ENCODE measurements at regions not wholly inside any gene's neighbourhood (a gene's known extent, or its start where the extent isn't known, plus 50 kb on each side); places are given as distances from the start of the nearest gene placed in this dataset.

- DNase-seq (no peak), ATAC-seq (no peak)
- intact Hi-C loops (cut with DNase I), result loop anchor here in 1 of 2 donors (10.0 kb wide), 1 partner anchor 190 kb away; no protein-coding TSS in a partner anchor
These were observed 128.3 kb upstream of the RAD23B start for GRCh38 chr9:107154766-107155165.

- intact Hi-C loops (cut with DNase I), result loop anchor here in 1 of 2 donors (10.0 kb wide), 1 partner anchor 189 kb away; no protein-coding TSS in a partner anchor
- no peak for DNase-seq
- no peak for ATAC-seq
These were observed 127.7 kb upstream of the RAD23B start for GRCh38 chr9:107155244-107155817.

GRCh38 chr9:107158321-107158720 is 124.8 kb upstream of the RAD23B start:
- DNase-seq (no peak), ATAC-seq (peak in 1 of 2 donors; percentile 56)
- intact Hi-C loops (cut with DNase I), result loop anchor here in 1 of 2 donors (10.0 kb wide), 1 partner anchor 186 kb away; no protein-coding TSS in a partner anchor

GRCh38 chr9:107161338-107161737 is 121.7 kb upstream of the RAD23B start:
- ATAC-seq, result no peak
- intact Hi-C loops (cut with DNase I), result no loop called here

GRCh38 chr9:107163370-107163769 is 119.7 kb upstream of the RAD23B start:
- DNase-seq (no peak), ATAC-seq (no peak)
- intact Hi-C loops (cut with DNase I), result no loop called here

More at GRCh38 chr9:107161338-107161737, 121.7 kb upstream of the RAD23B start:
- DNase-seq, result no peak

- intact Hi-C loops (cut with DNase I), result no loop called here
- DNase-seq, result no peak
- no peak for ATAC-seq
These were observed 113.3 kb upstream of the RAD23B start for GRCh38 chr9:107169796-107170195.

GRCh38 chr9:107170801-107171200 is 112.3 kb upstream of the RAD23B start:
- DNase-seq (no peak), ATAC-seq (no peak)
- intact Hi-C loops (cut with DNase I), result no loop called here

- DNase-seq, result peak; percentile 75
- intact Hi-C loops (cut with DNase I), result loop anchor here in 1 of 2 donors (2.0 kb wide), 1 partner anchor 1272 kb away; no protein-coding TSS in a partner anchor
- ATAC-seq, result peak; percentile 69 to 80
These were observed 110.7 kb upstream of the RAD23B start for GRCh38 chr9:107172160-107172978.

- ATAC-seq (no peak), DNase-seq (no peak)
- intact Hi-C loops (cut with DNase I), result loop anchor here in 1 of 2 donors (2.0 kb wide), 1 partner anchor 1272 kb away; no protein-coding TSS in a partner anchor
These were observed 110.1 kb upstream of the RAD23B start for GRCh38 chr9:107172979-107173347.

- intact Hi-C loops (cut with DNase I), result loop anchor here in 1 of 2 donors (2.0 kb wide), 1 partner anchor 1273 kb away; no protein-coding TSS in a partner anchor
- ATAC-seq (no peak), DNase-seq (no peak)
These were observed 109.5 kb upstream of the RAD23B start for GRCh38 chr9:107173422-107174180.

- DNase-seq (no peak), ATAC-seq (no peak)
- intact Hi-C loops (cut with DNase I), result no loop called here
These were observed 108.6 kb upstream of the RAD23B start for GRCh38 chr9:107174441-107174840.

GRCh38 chr9:107175041-107175440 is 108.0 kb upstream of the RAD23B start:
- DNase-seq, result peak; percentile 43
- intact Hi-C loops (cut with DNase I), result no loop called here
- ATAC-seq, result peak in 1 of 2 donors; percentile 56

- intact Hi-C loops (cut with DNase I), result no loop called here
- ATAC-seq, result peak; percentile 52 to 81
- DNase-seq, result no peak
These were observed 107.2 kb upstream of the RAD23B start for GRCh38 chr9:107175816-107176435.

GRCh38 chr9:107176436-107177151 is 106.5 kb upstream of the RAD23B start:
- DNase-seq (no peak), ATAC-seq (peak; percentile 23 to 36)
- intact Hi-C loops (cut with DNase I), result no loop called here

- ATAC-seq (no peak), DNase-seq (no peak)
- intact Hi-C loops (cut with DNase I), result no loop called here
These were observed 105.7 kb upstream of the RAD23B start for GRCh38 chr9:107177243-107177839.

- ATAC-seq (no peak), DNase-seq (no peak)
- intact Hi-C loops (cut with DNase I), result no loop called here
These were observed 105.2 kb upstream of the RAD23B start for GRCh38 chr9:107177857-107178256.

GRCh38 chr9:107178293-107178692 is 104.8 kb upstream of the RAD23B start:
- DNase-seq (no peak), ATAC-seq (no peak)
- intact Hi-C loops (cut with DNase I), result no loop called here

GRCh38 chr9:107180206-107180605 is 102.9 kb upstream of the RAD23B start:
- intact Hi-C loops (cut with DNase I), result no loop called here
- DNase-seq, result no peak
- no peak for ATAC-seq
